ENCODE measurements at regions not wholly inside any gene's neighbourhood (a gene's known extent, or its start where the extent isn't known, plus 50 kb on each side); places are given as distances from the start of the nearest gene placed in this dataset.

DNA sequence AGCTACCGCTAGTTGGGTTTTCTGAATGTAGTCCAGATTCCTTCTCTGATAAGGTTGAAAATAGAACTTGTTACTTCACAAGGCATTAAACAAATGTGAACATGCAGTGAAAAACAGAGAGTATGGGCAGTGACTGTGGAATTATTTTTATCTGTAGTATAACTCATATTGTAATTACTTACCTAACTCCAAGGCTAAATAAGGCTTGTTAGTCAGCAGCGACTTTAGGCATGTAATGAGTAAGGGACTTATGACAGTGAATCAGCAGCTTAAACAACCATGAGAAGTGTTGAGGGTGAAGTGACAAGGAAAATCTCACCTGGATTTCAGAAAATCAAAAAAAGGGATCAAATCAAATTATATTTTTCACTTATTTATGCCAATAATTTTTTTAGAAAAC lies 1719.5 kb upstream of the MIR17HG start:
- Histone ChIP-seq H3K4me3 (ENCODE audit: low read length) (no peak overlapping the region), H3K36me3 (ENCODE audit: insufficient read depth, low read length) (no peaks in the 10 kb centered on the region), H3K79me2 (ENCODE audit: low read length) (no peaks in the 10 kb centered on the region), H3K27ac (ENCODE audit: low read length) (no peak overlapping the region), H3K9me3 (ENCODE audit: low read length) (no peaks in the 10 kb centered on the region), H3K4me2 (ENCODE audit: low read depth, low read length, poor library complexity, severe bottlenecking) (no peak overlapping the region), H3K9me2 (replicated peaks; ENCODE audit: insufficient read depth, low read length) (no peaks in the 10 kb centered on the region), H3K9ac (ENCODE audit: low read length) (no peak overlapping the region), H3K4me1 (ENCODE audit: low read length) (no peaks in the 10 kb centered on the region; the same call in 1 of the 2 replicates), H4K20me1 (ENCODE audit: insufficient read depth, low read depth, low read length) (no peaks in the 10 kb centered on the region), H3K27me3 (ENCODE audit: low read length) (no peaks in the 10 kb centered on the region), H2AFZ (ENCODE audit: low read length) (no peak overlapping the region)
- no peak for DNase-seq

- Histone ChIP-seq H3K4me1 (ENCODE audit: low read length) (no peaks in the 10 kb centered on the region; the same call in 1 of the 2 replicates), H3K9ac (ENCODE audit: low read length) (no peak overlapping the region), H3K36me3 (ENCODE audit: insufficient read depth, low read length) (no peaks in the 10 kb centered on the region), H3K79me2 (ENCODE audit: low read length) (no peaks in the 10 kb centered on the region), H3K9me2 (replicated peaks; ENCODE audit: insufficient read depth, low read length) (no peaks in the 10 kb centered on the region), H3K27ac (ENCODE audit: low read length) (no peak overlapping the region), H2AFZ (ENCODE audit: low read length) (no peak overlapping the region), H3K9me3 (ENCODE audit: low read length) (no peaks in the 10 kb centered on the region), H4K20me1 (ENCODE audit: insufficient read depth, low read depth, low read length) (no peaks in the 10 kb centered on the region), H3K4me3 (ENCODE audit: low read length) (no peak overlapping the region), H3K27me3 (ENCODE audit: low read length) (no peaks in the 10 kb centered on the region), H3K4me2 (ENCODE audit: low read depth, low read length, poor library complexity, severe bottlenecking) (no peak overlapping the region)
- DNase-seq, result no peak
Observed at GRCh38 chr13:89628567-89628966, 1718.9 kb upstream of the MIR17HG start.

DNA sequence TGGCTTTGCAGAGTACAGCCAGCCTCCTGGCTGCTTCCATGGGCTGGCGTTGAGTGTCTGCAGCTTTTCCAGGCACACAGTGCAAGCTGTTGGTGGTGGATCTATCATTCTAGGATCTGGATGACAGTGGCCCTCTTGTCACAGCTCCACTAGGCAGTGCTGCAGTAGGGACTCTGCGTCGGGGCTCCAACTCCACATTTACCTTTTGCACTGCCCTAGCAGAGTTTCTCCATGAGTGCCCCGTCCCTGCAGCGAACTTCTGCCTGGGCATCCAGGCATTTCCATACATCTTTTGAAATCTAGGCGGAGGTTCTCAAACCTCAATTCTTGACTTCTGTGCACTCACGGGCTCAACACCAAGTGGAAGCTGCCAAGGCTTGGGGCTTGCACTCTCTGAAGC lies 1697.3 kb upstream of the MIR17HG start:
- no peak overlapping the region for H3K9ac ChIP-seq (ENCODE audit: low read length)
- H3K79me2 ChIP-seq (ENCODE audit: low read length), result no peaks in the 10 kb centered on the region
- no peak overlapping the region for H3K4me2 ChIP-seq (ENCODE audit: low read depth, low read length, poor library complexity, severe bottlenecking)
- H3K9me2 ChIP-seq (replicated peaks; ENCODE audit: insufficient read depth, low read length), result no peaks in the 10 kb centered on the region
- no peak overlapping the region for H3K27ac ChIP-seq (ENCODE audit: low read length)
- 0 out of 2 replicates have a peak overlapping the region, but pooled peaks have one; percentile 41 for H2AFZ ChIP-seq (ENCODE audit: low read length)
- no peaks in the 10 kb centered on the region for H3K27me3 ChIP-seq (ENCODE audit: low read length)
- H3K4me1 ChIP-seq (ENCODE audit: low read length), result no peaks in the 10 kb centered on the region
- no peaks in the 10 kb centered on the region for H4K20me1 ChIP-seq (ENCODE audit: insufficient read depth, low read depth, low read length)
- H3K36me3 ChIP-seq (ENCODE audit: insufficient read depth, low read length), result peaks cover 3% of the 10 kb centered on the region; the same call in 1 of the 2 replicates
- no peak overlapping the region for H3K4me3 ChIP-seq (ENCODE audit: low read length)
- no peak for DNase-seq
- H3K9me3 ChIP-seq (ENCODE audit: low read length), result peaks cover 4% of the 10 kb centered on the region

DNA sequence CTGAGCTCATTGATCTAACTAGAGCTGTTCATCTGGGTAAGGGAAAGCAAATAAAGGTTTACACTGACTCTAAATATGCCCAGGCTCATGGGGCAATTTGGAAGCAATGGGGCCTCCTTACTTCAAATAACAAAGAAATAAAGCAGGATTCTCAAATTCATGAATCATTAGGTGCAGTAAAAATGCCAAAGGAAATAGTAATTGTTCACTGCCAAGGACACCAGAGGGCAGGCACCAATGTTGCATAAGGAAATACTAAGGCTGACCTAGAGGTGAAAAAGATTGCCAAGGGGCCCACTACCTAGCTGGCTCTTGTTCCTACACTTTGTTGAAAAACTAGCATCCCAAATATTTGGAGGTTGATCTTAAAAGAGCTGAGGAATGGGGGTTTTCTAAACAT lies 1686.7 kb upstream of the MIR17HG start:
- Histone ChIP-seq H3K4me1 (ENCODE audit: low read length) (no peaks in the 10 kb centered on the region), H3K9ac (ENCODE audit: low read length) (no peak overlapping the region), H3K79me2 (ENCODE audit: low read length) (no peaks in the 10 kb centered on the region), H3K27me3 (ENCODE audit: low read length) (no peaks in the 10 kb centered on the region), H3K9me3 (ENCODE audit: low read length) (no peaks in the 10 kb centered on the region), H3K9me2 (replicated peaks; ENCODE audit: insufficient read depth, low read length) (no peaks in the 10 kb centered on the region), H3K4me2 (ENCODE audit: low read depth, low read length, poor library complexity, severe bottlenecking) (no peak overlapping the region), H3K36me3 (ENCODE audit: insufficient read depth, low read length) (no peaks in the 10 kb centered on the region), H4K20me1 (ENCODE audit: insufficient read depth, low read depth, low read length) (no peaks in the 10 kb centered on the region), H3K27ac (ENCODE audit: low read length) (no peak overlapping the region), H2AFZ (ENCODE audit: low read length) (no peak overlapping the region), H3K4me3 (ENCODE audit: low read length) (no peak overlapping the region)
- no peak for DNase-seq

DNA sequence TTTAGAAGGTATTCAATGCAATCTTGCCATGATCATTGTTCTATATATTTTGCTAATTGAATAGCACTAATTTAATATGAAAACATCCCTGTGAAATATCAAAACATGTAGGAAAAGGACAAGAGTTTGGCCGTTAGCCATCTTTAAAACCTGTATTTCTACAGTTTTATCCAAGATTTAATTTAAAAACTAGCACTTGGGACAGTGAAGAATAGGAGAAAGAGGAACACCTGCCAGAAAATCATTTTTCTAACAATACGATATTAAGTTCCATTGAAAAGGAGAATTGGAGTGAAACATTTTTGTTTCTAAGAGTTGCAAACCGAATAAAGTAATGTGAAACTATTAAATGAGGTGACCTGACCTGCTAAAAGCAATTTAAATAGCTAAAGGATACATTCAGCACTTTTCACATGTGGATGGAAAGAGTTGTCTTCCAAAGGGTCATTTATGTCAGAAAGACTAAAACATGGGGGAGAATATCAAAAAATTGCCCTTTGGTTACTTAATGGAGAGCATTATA lies 1673.6 kb upstream of the MIR17HG start:
- Histone ChIP-seq H3K27ac (ENCODE audit: low read length) (no peak overlapping the region), H3K4me2 (ENCODE audit: low read depth, low read length, poor library complexity, severe bottlenecking) (no peak overlapping the region), H3K9ac (ENCODE audit: low read length) (no peak overlapping the region), H2AFZ (ENCODE audit: low read length) (peak overlapping the region; percentile 86), H3K9me2 (replicated peaks; ENCODE audit: insufficient read depth, low read length) (no peaks in the 10 kb centered on the region), H3K79me2 (ENCODE audit: low read length) (no peaks in the 10 kb centered on the region), H3K4me1 (ENCODE audit: low read length) (no peaks in the 10 kb centered on the region), H3K36me3 (ENCODE audit: insufficient read depth, low read length) (no peaks in the 10 kb centered on the region), H4K20me1 (ENCODE audit: insufficient read depth, low read depth, low read length) (no peaks in the 10 kb centered on the region), H3K9me3 (ENCODE audit: low read length) (no peaks in the 10 kb centered on the region), H3K27me3 (ENCODE audit: low read length) (no peaks in the 10 kb centered on the region), H3K4me3 (ENCODE audit: low read length) (no peak overlapping the region)
- no peak for DNase-seq

DNA sequence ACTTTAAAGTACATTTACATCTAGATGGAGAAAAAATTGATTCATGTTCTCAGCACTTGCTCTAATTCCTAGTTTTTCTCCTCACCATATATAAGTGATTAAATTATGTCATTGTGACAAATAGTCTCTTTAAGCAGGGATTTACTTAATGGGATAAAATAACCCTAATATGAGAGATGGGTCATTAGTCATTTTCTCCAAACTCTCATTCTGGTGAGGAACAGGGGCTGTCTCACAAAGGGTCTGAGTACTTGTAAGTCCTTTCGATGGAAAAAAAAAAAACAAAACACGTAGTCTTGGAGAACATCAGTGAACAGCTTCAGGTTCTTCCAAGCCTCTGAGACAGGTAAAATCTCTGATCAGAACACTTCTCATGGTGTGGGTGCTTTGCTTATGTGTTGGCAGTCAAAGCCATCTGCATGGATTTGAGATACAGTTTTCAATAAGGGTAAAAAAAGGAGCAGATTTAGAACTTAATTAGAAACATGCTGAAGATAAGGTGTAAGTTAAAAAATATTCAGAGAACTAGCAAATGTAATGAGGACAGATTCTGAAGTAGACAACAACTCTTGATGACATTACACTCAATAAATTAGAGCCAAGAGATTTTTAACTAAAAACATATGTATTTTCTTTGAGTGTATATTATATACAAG lies 1668.9 kb upstream of the MIR17HG start:
- H4K20me1 ChIP-seq (ENCODE audit: insufficient read depth, low read depth, low read length), result no peaks in the 10 kb centered on the region
- no peak overlapping the region for H3K27ac ChIP-seq (ENCODE audit: low read length)
- H3K4me3 ChIP-seq (ENCODE audit: low read length), result no peak overlapping the region
- no peaks in the 10 kb centered on the region for H3K4me1 ChIP-seq (ENCODE audit: low read length)
- DNase-seq, result no peak
- H2AFZ ChIP-seq (ENCODE audit: low read length), result no peak overlapping the region
- no peaks in the 10 kb centered on the region for H3K9me2 ChIP-seq (replicated peaks; ENCODE audit: insufficient read depth, low read length)
- H3K36me3 ChIP-seq (ENCODE audit: insufficient read depth, low read length), result no peaks in the 10 kb centered on the region
- no peaks in the 10 kb centered on the region for H3K79me2 ChIP-seq (ENCODE audit: low read length)
- no peak overlapping the region for H3K9ac ChIP-seq (ENCODE audit: low read length)
- H3K27me3 ChIP-seq (ENCODE audit: low read length), result no peaks in the 10 kb centered on the region
- no peak overlapping the region for H3K4me2 ChIP-seq (ENCODE audit: low read depth, low read length, poor library complexity, severe bottlenecking)
- H3K9me3 ChIP-seq (ENCODE audit: low read length), result no peaks in the 10 kb centered on the region

- Histone ChIP-seq H3K4me2 (ENCODE audit: low read depth, low read length, poor library complexity, severe bottlenecking) (no peak overlapping the region), H3K79me2 (ENCODE audit: low read length) (no peaks in the 10 kb centered on the region), H2AFZ (ENCODE audit: low read length) (no peak overlapping the region), H3K27me3 (ENCODE audit: low read length) (no peaks in the 10 kb centered on the region), H3K9me3 (ENCODE audit: low read length) (no peaks in the 10 kb centered on the region), H3K27ac (ENCODE audit: low read length) (no peak overlapping the region), H4K20me1 (ENCODE audit: insufficient read depth, low read depth, low read length) (no peaks in the 10 kb centered on the region), H3K4me3 (ENCODE audit: low read length) (no peak overlapping the region), H3K9me2 (replicated peaks; ENCODE audit: insufficient read depth, low read length) (no peaks in the 10 kb centered on the region), H3K4me1 (ENCODE audit: low read length) (peaks cover 6% of the 10 kb centered on the region), H3K9ac (ENCODE audit: low read length) (no peak overlapping the region), H3K36me3 (ENCODE audit: insufficient read depth, low read length) (no peaks in the 10 kb centered on the region)
- no peak for DNase-seq
Observed at GRCh38 chr13:89684896-89685295, 1662.6 kb upstream of the MIR17HG start.

DNA sequence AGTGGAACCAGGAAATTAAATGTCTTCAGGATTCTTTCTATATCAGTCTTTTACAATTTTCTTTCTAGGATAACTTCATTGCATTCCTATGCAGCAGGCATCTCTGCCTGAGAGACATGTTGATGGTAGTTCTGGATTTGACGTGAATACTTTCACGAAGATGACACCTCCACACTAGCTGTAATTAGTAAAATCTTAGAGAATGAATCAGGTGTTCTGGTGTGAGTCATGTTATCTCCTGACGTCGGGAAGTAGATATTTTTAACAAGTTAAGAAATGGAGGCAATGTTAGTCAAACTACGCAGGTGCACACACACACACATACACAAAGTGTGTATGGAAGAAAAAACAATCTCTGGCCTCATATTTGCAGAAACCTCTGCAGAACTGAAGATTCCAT lies 1661.3 kb upstream of the MIR17HG start:
- peak overlapping the region; percentile 11; the same call in 1 of the 2 replicates for H2AFZ ChIP-seq (ENCODE audit: low read length)
- H4K20me1 ChIP-seq (ENCODE audit: insufficient read depth, low read depth, low read length), result no peaks in the 10 kb centered on the region
- H3K9me3 ChIP-seq (ENCODE audit: low read length), result no peaks in the 10 kb centered on the region
- no peaks in the 10 kb centered on the region for H3K9me2 ChIP-seq (replicated peaks; ENCODE audit: insufficient read depth, low read length)
- no peak overlapping the region for H3K9ac ChIP-seq (ENCODE audit: low read length)
- no peak for DNase-seq
- H3K27ac ChIP-seq (ENCODE audit: low read length), result no peak overlapping the region
- H3K36me3 ChIP-seq (ENCODE audit: insufficient read depth, low read length), result no peaks in the 10 kb centered on the region
- peaks cover 6% of the 10 kb centered on the region for H3K4me1 ChIP-seq (ENCODE audit: low read length)
- H3K27me3 ChIP-seq (ENCODE audit: low read length), result no peaks in the 10 kb centered on the region
- H3K79me2 ChIP-seq (ENCODE audit: low read length), result no peaks in the 10 kb centered on the region
- H3K4me3 ChIP-seq (ENCODE audit: low read length), result no peak overlapping the region
- no peak overlapping the region for H3K4me2 ChIP-seq (ENCODE audit: low read depth, low read length, poor library complexity, severe bottlenecking)
